ENCODE measurements at regions not wholly inside any gene's neighbourhood (a gene's known extent, or its start where the extent isn't known, plus 50 kb on each side); places are given as distances from the start of the nearest gene placed in this dataset.

- H3K79me2 ChIP-seq (ENCODE audit: low read depth) = no peaks in the 10 kb centered on the region
- no peaks in the 10 kb centered on the region for H3K36me3 Mint-ChIP-seq
- H3K27ac Mint-ChIP-seq = no peak overlapping the region
- H3K36me3 ChIP-seq = no peaks in the 10 kb centered on the region
- no peak for DNase-seq (ENCODE audit: low spot score)
- H3K27me3 ChIP-seq = no peaks in the 10 kb centered on the region
- no peaks in the 10 kb centered on the region for H3K9me3 Mint-ChIP-seq
- H2AFZ ChIP-seq (replicated peaks) = no peak overlapping the region
- no peak overlapping the region for H3K27ac ChIP-seq
- H3K4me3 ChIP-seq = no peak overlapping the region
- H3K27me3 Mint-ChIP-seq (ENCODE audit: insufficient read depth, low read depth) = peaks cover 3% of the 10 kb centered on the region
- H3F3A ChIP-seq (ENCODE audit: low read depth) = no peaks in the 10 kb centered on the region
- no peaks in the 10 kb centered on the region for H4K20me1 ChIP-seq (ENCODE audit: low read depth)
- peaks cover 6% of the 10 kb centered on the region for H3K4me1 ChIP-seq
- no peak overlapping the region for H3K9ac ChIP-seq
- TF ChIP-seq EZH2 (IDR thresholded peaks at IDR 0.05) = no peak
- TF ChIP-seq EZH2phosphoT487 (IDR thresholded peaks at IDR 0.05) = no peak
- TF ChIP-seq, protein P1, sequence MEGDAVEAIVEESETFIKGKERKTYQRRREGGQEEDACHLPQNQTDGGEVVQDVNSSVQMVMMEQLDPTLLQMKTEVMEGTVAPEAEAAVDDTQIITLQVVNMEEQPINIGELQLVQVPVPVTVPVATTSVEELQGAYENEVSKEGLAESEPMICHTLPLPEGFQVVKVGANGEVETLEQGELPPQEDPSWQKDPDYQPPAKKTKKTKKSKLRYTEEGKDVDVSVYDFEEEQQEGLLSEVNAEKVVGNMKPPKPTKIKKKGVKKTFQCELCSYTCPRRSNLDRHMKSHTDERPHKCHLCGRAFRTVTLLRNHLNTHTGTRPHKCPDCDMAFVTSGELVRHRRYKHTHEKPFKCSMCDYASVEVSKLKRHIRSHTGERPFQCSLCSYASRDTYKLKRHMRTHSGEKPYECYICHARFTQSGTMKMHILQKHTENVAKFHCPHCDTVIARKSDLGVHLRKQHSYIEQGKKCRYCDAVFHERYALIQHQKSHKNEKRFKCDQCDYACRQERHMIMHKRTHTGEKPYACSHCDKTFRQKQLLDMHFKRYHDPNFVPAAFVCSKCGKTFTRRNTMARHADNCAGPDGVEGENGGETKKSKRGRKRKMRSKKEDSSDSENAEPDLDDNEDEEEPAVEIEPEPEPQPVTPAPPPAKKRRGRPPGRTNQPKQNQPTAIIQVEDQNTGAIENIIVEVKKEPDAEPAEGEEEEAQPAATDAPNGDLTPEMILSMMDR (IDR thresholded peaks at IDR 0.05) = no peak
- no peaks in the 10 kb centered on the region for H3K4me1 Mint-ChIP-seq
- H3K9me3 ChIP-seq (ENCODE audit: low read depth) = no peaks in the 10 kb centered on the region
- H3K4me2 ChIP-seq = no peak overlapping the region
- no peak overlapping the region for H3K4me3 Mint-ChIP-seq
Observed at GRCh38 chr6:134637282-134637681, 312.6 kb downstream of the ALDH8A1 start.

DNA sequence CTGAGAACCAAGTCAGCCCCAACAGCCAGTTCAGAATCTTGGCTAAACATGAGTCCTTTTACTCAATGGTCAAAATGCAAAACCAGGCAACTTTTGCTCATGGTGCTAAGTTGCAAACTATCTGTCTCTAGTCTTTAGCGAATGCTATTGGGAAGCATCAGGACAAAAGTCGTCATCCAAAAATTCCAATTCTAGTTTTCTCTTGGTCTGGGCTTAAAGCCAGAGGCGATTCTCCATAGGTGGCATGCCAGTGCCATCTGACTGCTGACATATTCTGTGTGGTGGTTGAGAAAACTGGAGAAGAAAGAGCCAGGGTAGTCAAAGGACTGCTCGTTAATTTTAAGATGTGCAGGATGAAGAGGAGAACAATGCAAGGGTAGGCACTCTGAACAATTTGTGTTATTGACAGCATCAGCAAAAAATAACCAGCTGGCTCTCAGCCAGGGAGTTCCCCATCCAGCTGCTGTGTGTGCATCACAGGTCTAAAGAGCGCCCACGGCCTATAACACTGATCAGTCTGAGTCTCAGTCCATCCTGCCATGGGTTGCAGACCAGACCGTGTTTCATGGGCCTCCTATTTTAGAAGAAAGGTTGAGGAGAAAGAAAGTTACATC, 313.6 kb downstream of the ALDH8A1 start:
- no peaks in the 10 kb centered on the region for H3F3A ChIP-seq (ENCODE audit: low read depth)
- H3K4me3 ChIP-seq = no peak overlapping the region
- H3K4me3 Mint-ChIP-seq = no peak overlapping the region
- peaks cover 3% of the 10 kb centered on the region for H3K27me3 Mint-ChIP-seq (ENCODE audit: insufficient read depth, low read depth)
- no peak for DNase-seq (ENCODE audit: low spot score)
- no peaks in the 10 kb centered on the region for H3K9me3 Mint-ChIP-seq
- peaks cover 6% of the 10 kb centered on the region for H3K4me1 ChIP-seq
- H2AFZ ChIP-seq (replicated peaks) = no peak overlapping the region
- H3K4me1 Mint-ChIP-seq = no peaks in the 10 kb centered on the region
- H3K27me3 ChIP-seq = no peaks in the 10 kb centered on the region
- H3K27ac ChIP-seq = no peak overlapping the region
- no peaks in the 10 kb centered on the region for H3K36me3 ChIP-seq
- TF ChIP-seq, protein P1 (IDR thresholded peaks at IDR 0.05) = no peak
- no peak for TF ChIP-seq EZH2phosphoT487 (IDR thresholded peaks at IDR 0.05)
- no peak for TF ChIP-seq EZH2 (IDR thresholded peaks at IDR 0.05)
- no peaks in the 10 kb centered on the region for H3K36me3 Mint-ChIP-seq
- H3K9me3 ChIP-seq (ENCODE audit: low read depth) = no peaks in the 10 kb centered on the region
- no peak overlapping the region for H3K4me2 ChIP-seq
- no peaks in the 10 kb centered on the region for H4K20me1 ChIP-seq (ENCODE audit: low read depth)
- no peak overlapping the region for H3K27ac Mint-ChIP-seq
- H3K9ac ChIP-seq = no peak overlapping the region
- no peaks in the 10 kb centered on the region for H3K79me2 ChIP-seq (ENCODE audit: low read depth)

GRCh38 chr6:134634966-134635365, 314.9 kb downstream of the ALDH8A1 start:
- Histone ChIP-seq H3K36me3 (no peaks in the 10 kb centered on the region), H3K27ac (no peak overlapping the region), H3K27me3 (no peaks in the 10 kb centered on the region), H3K9ac (no peak overlapping the region), H2AFZ (replicated peaks) (no peak overlapping the region), H3K4me2 (no peak overlapping the region), H3K4me1 (peaks cover 6% of the 10 kb centered on the region), H3F3A (ENCODE audit: low read depth) (no peaks in the 10 kb centered on the region), H4K20me1 (ENCODE audit: low read depth) (no peaks in the 10 kb centered on the region), H3K79me2 (ENCODE audit: low read depth) (no peaks in the 10 kb centered on the region), H3K4me3 (no peak overlapping the region), H3K9me3 (ENCODE audit: low read depth) (no peaks in the 10 kb centered on the region)
- no peak for DNase-seq (ENCODE audit: low spot score)
- TF ChIP-seq, protein P1 (IDR thresholded peaks at IDR 0.05) = no peak
- no peak for TF ChIP-seq EZH2phosphoT487 (IDR thresholded peaks at IDR 0.05)
- TF ChIP-seq EZH2 (IDR thresholded peaks at IDR 0.05) = no peak
- H3K27ac Mint-ChIP-seq = no peak overlapping the region
- H3K36me3 Mint-ChIP-seq = no peaks in the 10 kb centered on the region
- H3K4me1 Mint-ChIP-seq = no peaks in the 10 kb centered on the region
- H3K9me3 Mint-ChIP-seq = no peaks in the 10 kb centered on the region
- no peak overlapping the region for H3K4me3 Mint-ChIP-seq
- H3K27me3 Mint-ChIP-seq (ENCODE audit: insufficient read depth, low read depth) = peaks cover 5% of the 10 kb centered on the region

Data from neural progenitor cell (in vitro differentiated cells).